ENCODE measurements at regions not wholly inside any gene's neighbourhood (a gene's known extent, or its start where the extent isn't known, plus 50 kb on each side); places are given as distances from the start of the nearest gene placed in this dataset.

- TF ChIP-seq CTCF (IDR thresholded peaks at IDR 0.05): no peak
- no peak for TF ChIP-seq POLR2A (IDR thresholded peaks at IDR 0.05)
Observed at GRCh38 chr2:66253066-66253465, 181.9 kb upstream of the MEIS1 start.
